ENCODE measurements at regions not wholly inside any gene's neighbourhood (a gene's known extent, or its start where the extent isn't known, plus 50 kb on each side); places are given as distances from the start of the nearest gene placed in this dataset.
"Not testable (repeated sequence)": the region's sequence is repeated elsewhere in the genome, so short reads cannot be mapped to it uniquely, and the experiment has no call there.

DNA sequence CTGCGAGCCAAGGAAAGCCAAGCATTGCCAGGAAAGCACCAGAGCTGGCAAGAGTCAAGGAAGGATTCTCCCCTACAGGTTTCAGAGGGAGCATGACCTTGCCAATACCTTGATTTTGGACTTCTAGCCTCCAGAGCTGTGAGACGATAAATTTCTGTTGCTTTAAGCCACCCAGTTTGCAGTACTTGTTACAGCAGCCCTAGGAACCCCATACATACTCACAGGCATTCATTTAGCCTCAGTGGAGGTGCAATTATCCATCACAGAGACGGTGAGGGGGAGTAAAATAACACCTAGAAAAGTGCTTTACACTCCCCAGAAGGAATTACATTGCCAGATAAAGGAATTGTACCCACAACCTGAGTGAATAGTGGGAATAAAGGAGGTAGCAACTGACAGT is 167.4 kb upstream of the NFIA start:
- DNase-seq (ENCODE audit: low spot score), result no peak

DNA sequence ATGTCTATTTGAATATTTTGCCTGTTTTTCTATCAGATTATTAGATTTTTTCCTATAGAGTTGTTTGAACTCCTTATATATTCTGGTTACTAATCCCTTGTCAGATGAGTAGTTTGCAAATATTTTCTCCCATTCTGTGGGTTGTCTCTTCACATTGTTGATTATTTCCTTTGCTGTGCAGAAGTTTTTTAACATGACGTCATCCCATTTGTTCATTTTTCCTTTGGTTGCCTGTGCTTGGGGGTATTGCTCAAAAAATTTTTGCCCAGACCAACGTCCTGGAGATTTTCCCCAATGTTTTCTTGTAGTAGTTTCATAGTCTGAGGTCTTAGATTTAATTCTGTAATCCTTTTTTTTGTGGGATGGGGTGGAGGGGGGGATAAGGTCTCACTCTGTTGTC is 168.7 kb upstream of the NFIA start:
- DNase-seq (ENCODE audit: low spot score), result not testable (repeated sequence)

DNA sequence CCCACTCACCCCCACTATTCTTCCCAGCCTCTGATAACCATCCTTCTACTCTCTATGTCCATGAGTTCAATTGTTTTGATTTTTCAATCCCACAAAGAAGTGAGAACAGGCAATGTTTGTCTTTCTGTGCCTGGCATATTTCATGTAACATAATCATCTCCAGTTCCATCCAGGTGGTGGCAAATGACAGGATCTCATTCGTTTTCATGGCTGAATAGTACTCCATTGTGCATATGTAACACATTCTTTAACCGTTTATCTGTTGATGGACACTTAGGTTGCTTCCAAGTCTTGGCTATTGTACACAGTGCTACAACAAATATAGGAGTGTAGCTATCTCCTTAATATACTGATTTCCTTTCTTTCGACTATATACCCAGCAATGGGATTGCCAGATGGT is 169.3 kb upstream of the NFIA start:
- DNase-seq (ENCODE audit: low spot score), result no peak

DNA sequence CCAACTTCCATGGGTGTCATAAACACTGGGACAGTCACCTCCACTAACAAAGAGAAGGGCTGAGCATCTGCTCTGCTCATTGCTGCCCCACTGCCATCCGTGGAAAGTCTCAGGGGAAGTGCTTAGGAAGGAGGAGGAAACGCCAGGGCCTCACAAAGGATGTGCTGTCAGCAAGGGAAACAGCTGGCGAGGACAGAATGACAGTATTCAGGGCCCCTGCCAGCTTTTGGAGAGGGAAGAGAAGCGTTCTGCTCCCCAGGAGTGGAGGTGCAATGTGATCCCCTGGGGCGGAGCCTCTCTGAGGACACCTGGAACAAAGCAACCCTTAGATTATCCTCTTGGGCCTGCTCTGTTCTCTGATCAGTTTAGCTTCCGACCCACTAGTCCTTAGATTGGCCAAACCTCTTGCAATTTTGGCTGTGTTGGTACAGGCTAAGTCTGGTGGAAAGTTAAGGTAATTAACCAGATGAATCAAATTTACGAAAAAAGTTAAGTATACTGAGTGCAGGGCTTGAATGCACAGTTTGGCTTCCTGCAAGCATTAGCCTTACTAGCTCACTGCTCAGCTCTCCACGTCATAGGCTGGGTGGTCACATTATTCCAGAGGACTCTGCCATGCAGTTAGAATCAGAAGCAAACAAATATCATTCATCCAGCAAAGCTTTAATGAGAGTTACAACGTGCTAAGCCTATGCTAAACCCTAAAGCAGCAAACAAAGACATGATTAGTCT is 170.2 kb upstream of the NFIA start:
- DNase-seq (ENCODE audit: low spot score), result no peak

DNA sequence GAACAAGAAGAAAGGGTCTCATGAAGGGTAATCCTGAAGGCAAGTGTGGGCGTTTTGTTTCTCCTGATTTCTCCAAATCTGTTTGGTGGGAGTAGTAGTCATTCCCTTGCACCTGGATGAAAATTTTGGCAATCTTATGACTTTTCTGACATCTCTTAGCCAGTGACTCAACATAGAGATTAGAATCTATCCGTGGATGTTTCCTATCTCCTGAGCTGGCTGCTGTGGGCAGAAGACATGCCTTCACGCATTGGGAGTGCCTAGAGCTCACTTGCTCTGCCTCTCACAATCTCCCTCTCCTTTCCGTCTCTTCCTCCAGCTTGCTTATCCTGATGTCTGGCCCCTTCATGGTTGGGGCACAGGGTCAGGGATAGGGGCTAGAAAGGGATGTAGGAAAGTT is 174.2 kb upstream of the NFIA start:
- DNase-seq (ENCODE audit: low spot score), result no peak

DNA sequence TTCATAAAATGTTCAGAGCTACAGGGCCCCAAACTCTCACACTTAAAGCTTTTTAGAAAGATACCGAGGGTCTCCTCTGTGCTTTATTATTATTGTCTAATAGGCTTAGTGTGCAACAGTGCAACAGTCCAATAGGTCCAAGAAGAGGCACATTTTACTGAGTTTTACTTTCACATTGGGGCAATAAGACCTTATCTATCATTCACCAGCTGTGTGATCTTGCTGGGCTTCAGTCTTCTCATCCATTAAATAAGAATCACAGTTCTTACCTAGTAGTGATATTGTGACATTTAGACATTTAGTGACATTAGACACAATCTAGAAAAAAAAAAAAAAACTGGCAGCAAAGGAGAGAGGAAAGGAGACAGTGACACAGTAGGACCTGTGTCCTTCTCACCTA is 175.8 kb upstream of the NFIA start:
- DNase-seq (ENCODE audit: low spot score), result no peak

DNA sequence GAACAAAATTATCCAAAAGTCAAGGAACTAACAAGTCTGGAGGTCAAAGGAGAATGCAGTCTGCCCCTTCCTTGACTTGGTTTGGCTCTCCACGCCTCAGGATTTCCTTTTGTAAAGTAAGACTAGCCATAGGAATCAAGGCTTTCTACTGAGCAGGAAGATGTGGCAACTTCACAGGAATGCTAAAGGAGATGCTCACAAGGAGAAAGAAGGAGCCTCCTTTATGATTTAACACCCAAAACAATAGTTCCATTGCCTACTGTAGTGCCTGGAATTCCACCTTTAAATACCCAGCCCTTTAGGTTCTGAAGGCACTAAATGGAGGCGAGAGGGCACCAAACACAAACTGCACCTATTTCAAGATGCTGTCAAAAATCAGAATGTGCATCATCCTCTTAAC is 176.3 kb upstream of the NFIA start:
- no peak for DNase-seq (ENCODE audit: low spot score)

DNA sequence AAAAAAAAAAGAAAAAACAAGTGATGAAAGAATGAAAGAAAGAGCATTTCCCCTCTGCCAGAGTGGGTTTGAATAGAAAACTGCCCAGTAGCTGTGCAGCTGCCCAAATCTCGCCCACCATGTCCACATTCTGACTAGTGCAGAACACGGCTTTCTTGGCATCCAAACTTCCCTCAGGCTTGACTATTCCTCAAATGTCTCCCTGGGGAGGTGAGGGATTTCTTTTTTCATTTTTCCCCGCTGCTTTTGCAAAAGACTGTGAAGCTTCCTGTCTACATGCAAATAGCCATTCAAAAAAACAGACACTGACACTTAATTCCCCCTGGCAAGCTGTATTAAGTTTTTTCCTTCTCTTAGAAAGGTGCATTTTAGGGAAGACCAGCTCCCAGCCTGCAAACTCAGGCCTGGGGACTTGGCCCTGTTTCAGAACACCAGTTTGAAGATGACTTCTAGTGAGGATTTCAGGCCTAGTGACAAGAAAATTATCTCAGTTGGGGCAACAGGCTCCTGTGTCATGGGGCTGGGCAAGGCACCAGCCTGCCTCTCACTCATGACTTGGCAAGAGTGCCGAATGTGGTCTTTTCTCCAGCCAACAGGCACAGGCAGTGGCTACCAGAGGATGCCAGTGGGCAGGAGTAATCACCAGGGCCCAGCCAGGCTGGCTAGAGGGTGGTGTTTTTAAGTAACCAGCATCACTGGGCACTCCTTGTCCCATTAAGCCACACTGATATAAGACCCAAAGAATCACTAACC is 178.1 kb upstream of the NFIA start:
- peak; percentile 58 for DNase-seq (ENCODE audit: low spot score)

DNA sequence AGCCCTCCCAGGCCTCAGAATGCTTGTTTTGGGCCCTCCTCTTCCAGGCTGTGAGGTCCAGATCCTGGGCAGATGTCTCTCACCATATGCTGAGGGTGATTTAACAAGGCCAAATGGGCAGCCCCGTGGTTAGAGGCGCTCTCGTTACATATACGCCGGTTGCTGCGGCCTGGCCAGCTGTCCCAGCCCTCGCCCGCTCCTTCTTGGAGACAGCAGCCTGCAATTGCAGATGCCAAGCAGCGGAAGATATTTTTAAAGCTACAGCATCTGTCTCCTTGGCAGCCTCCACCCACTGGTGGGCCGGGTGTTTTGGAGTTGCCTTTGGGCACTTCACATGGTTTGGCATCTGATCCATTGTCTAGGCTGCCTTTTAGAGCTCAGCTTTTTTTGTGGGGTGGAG is 178.8 kb upstream of the NFIA start:
- DNase-seq (ENCODE audit: low spot score), result peak; percentile 60

DNA sequence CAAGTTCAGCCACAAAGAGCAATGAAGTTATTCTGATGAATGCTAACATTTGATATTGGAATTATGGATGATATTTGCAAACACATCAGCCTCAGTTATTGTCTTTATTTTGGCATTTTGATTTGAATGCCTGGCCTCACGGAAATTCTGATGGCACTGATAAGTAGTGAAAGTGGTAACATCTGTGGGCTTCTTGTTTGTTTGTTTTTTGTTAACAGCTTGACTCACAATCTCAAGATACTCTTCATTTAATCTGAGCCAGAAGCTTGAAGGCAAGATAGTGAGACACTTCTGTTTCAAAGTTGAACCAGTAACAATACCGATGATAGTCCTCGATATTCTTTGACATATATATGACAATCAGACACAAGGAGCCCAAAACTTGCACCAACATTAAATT is 182.9 kb upstream of the NFIA start:
- DNase-seq (ENCODE audit: low spot score), result no peak

DNA sequence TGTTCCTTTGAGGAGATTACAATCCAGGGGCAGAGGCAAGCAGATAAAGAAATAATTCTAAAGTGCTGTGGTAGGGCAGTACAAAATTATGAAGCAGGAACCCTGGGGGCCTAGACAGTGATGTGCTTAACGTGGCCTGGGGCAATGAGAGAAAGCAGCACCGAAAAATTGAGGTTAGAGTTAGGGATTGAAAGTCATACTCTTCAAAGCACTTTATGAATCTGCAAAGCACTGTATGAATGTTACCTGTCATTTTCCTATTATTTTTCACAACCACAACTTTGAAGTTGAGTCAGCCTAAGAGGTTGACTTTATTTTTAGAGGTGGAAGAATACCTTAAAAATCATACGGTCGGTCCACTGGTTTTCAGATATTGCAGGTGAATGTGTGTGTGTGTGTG is 183.4 kb upstream of the NFIA start:
- no peak for DNase-seq (ENCODE audit: low spot score)

DNA sequence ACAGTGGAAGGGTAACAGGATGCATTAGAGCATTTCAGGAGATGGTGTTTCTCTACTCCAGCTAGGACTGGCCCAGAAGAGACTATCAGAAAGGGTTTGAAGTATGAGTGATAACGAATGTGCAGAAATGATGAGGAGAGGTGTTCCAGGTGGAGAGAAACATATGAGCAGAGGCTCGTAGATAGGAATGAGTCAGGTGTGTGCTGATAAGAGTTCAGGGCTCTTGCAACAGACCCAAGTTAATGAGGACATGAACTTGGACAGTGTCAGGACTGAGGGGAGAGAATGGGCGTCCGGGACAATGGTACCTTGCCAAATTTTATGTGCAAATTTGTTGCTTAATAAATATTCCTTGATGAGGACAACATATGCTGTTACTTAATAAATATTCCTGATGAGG is 183.9 kb upstream of the NFIA start:
- DNase-seq (ENCODE audit: low spot score), result no peak

DNA sequence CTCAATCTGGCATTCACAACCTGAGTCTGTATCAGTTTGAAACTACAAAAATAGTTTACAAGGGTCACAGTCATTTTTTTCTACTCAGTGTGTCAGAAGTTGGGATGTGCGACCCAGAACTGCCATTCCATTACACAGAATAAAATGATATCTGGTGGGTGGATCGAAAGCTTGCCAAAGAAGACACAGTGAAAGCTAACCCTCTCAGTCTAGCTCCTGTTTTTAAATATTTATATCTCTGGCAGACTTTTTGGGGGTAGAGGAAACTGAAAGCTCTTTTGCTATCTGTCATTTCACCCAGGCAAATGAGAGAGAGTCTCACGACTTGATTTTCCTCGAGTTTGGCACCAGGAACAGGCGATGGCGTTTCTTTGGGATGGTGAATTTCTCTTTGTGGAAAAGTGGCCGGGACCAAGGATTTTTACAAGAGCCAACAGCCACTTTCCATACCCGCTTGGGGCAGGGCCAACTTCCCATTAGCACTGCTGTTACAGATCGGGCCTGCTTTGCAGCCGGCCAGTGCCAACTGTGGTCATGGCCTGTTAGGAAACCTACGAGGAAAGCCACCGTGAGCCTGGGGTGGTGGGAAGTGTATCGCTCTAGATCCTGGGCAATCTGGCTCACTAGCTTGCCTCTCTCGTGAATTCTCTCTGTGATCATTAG is 185.5 kb upstream of the NFIA start:
- no peak for DNase-seq (ENCODE audit: low spot score)

DNA sequence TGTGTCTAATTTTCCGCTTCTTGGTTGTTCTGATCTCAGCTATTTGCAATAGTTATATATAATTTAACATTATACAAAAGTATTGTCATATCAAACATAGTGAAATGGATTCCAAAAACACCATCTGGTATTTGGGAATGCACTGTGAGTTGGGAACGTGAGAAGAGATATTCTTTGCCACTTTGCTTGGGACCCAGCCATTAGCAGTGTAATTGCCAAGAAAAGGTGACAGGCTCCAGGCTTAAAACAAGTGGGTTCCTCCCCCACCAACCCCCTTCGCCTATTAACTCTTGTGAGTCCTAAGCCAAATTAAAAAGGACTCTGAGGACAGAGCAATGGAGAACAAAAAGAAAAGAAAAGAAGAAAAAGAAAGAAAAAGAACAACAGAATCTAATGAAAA is 186.7 kb upstream of the NFIA start:
- no peak for DNase-seq (ENCODE audit: low spot score)

DNA sequence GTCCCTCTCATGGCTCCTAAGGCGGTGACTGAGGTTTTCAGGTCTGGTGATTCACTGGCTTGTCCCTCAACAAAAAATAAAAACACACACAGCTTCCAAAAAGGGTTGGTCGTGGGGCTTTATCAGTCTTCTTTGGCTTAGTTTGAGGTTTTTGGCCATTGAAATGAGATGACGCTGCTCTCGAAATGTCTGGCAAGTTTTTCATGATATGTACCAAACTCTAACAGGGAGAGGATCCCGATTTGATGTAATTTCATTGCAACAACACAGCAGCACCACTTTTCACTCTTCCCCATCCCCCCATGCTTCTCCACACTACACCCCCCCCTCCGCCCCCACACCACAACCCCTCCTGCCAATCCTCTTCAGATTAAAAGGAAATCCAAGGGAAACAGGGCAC is 187.1 kb upstream of the NFIA start:
- DNase-seq (ENCODE audit: low spot score), result no peak

DNA sequence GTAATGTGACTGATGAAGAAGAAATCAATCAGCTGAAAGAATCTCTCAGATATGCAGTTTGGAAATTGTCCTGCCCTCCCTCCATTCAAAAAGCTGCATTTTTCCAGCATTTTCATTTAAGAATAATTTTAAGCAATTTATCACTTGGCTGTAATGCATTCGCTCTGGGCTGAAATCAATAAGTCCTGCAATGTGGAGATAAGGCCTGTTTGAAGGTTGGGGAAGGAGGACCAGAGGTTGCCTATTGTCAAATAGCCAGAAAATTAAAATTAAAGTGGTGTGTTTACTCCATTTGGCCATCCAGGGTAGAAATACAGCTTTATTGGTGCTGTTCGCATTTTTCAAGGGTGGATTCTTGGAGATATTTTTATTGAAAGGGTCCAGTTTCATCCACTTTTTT is 187.6 kb upstream of the NFIA start:
- DNase-seq (ENCODE audit: low spot score), result no peak

DNA sequence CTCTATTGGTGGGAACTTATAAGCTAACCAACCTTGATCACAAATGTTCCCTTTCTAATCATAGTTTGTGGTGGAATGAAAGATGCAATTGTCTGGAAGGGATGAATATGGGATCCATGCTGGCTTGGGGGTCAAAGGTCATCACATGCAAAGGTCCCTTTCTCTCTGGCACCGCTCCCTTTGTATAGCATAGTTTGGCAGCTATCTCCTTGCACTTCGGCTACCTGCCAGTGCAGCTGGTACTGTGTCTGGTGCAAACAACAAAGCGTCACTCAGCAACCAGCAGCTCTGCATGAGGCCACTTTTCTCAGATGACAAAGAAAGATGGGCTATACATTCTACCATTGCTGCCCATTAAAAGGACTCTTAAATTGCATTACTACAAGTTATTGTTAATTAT is 188.2 kb upstream of the NFIA start:
- DNase-seq (ENCODE audit: low spot score), result no peak

DNA sequence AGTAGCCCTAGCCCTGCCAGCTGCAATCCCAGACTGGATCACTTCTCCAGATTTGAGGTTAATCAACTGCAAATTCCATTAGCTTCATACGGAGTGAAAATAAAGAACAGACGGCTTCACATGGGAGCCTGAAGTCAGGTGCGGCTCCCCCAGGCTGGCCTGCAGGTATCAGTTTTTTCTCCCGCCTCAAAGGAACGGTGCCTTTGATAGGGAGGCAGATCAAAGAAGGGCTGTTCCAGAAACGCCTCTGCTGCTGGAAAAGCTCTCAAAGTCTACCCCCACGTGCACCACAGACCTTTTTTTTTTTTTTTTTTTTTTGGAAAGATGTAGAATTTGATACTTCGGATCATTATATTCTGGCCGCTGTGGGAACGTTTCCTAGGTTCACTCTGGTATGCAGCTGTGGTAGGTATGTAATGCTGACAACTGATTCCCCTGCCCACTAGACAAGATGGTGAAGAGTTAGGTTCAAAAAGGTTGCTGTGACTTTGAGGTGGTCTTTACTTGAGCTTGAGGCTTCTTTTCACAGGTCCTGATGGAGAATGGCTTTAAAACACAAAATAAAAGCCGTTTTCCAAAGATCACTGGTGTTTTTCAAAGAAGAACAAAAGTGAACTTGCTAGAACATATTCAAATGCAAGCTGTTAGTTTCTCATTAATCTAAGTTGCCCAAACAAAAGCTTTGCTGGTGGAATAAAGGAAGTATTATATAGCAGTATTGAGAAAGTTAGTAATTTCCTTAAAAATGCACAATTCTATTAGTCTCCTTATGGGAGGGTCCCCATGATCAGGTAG is 189.0 kb upstream of the NFIA start:
- no peak for DNase-seq (ENCODE audit: low spot score)

DNA sequence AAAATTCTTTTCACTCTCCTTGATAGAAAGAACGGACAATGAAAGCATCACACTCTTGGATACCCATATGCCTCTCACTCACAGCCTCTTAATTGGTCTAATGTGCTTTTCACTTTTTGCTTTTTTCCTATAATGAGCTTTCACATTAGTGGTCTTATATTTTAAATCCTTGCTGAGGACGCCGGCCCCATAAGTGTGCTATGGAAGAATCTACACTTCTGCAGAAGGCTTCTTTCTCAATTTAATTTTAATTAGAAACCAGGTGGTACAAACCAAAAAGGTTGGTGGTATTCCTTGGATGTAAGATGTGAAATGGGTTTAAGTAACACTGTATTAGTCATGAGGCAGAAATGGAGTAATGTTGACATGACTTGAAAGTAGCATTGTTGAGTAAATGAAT is 190.6 kb upstream of the NFIA start:
- no peak for DNase-seq (ENCODE audit: low spot score)

DNA sequence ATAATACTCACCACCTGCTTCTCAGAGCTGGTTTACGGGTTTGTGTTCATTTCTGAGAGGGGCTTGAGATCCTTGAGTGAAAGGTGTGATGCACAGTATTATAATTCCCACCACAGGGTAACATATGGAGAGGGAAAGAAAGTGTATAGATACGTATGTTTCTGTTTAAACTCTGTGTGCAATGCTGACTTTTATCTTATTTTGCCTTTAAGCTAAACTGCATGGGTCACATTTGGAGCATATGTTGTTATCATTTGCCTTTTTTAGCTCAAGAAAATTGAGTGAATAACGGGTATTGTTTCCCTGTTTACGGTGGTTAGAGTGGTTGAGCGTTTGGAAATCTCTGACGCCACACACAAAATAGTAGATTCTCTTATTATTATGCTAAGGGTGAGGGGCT is 191.1 kb upstream of the NFIA start:
- DNase-seq (ENCODE audit: low spot score), result no peak

DNA sequence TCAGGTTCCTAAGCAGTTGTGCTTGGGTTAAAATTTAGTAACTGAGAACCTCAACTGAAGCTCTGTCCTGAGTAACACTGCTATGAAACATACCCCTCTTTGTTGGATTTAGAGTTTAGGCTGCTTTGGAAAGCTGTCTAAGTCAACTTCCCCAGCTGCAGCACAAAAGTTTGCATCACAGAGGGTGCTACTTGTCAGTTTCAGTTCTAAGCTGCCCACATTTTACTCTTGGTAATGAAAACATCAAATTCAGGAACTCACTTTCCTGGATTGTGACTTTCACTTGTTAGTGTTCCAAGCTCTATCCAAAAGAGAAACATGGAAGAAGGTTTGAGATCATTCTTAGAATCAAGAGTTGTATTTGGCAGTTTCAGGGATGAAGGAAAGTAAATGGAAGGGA is 191.7 kb upstream of the NFIA start:
- DNase-seq (ENCODE audit: low spot score), result no peak

DNA sequence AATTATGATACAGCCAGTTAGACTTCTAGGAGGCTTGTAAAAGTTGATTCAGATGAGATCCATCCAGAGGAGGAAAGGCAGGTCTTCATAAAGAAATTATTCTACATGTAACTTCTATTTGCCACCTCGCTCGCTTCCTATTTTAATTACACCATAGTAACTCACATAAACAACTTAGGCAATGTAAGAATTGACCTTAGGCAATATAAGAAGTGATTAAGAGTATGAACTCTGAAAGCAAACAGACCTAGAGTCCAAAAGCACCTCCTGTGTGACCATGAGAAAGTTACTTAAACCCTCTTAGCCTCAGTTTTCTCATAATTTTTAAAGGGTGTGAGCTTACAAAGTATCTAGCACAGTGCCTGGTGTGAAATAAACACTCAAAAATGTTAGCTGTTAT is 192.7 kb upstream of the NFIA start:
- DNase-seq (ENCODE audit: low spot score), result no peak

DNA sequence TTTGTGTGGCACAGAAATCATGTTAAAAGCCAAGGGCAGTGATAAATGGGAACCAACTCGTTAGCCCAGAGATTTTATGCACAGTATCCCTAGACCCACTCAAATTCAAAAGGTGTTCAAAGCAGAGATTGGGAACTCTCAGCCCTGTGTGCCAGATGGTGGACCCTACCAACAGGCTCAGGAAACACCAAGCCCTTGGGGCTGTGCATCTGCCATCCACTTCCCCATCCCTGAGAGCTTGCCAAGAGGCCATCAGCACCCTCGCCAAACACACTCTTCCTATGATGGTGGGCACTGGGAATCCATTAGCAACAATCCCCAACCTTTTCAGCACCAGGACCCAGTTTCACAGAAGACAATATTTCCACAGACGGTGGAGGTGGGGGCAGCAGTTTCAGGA is 194.2 kb upstream of the NFIA start:
- no peak for DNase-seq (ENCODE audit: low spot score)

Measured in GM03348 (cell line).